NOMO-1 treated with DMSO at 0.1 percent for 48 hours (cell line): ENCODE measurements at regions not wholly inside any gene's neighbourhood (a gene's known extent, or its start where the extent isn't known, plus 50 kb on each side); places are given as distances from the start of the nearest gene placed in this dataset.

Experiments
- DNase-seq: peaks from one replicate; lab custom pipeline; 2025; ENCODE audit not compliant: unreplicated experiment; lab: John Stamatoyannopoulos, UW

GRCh38 chr1:228823200-228823599 lies 87.9 kb downstream of the RHOU start:
- no peak for DNase-seq

GRCh38 chr1:228824366-228824765 lies 89.1 kb downstream of the RHOU start:
- no peak for DNase-seq

DNA sequence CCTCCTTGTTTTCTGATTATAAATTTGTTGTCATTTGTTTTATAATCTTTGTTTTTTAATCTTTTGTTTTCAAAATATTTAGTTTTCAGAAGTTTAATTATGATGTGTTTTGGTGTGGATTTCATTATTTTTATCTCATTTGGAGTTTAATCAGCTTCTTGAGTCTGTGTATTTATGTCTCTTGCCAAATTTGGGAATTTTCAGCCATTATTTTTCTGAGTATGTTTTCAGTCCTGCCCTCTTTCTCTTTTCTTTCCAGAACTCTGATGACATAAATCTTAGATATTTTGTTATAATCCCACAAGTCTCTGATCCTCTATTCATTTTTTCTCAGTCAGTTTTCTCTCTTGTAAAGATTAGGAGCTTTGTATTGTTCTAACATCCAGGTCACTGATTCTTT lies 89.8 kb downstream of the RHOU start:
- DNase-seq: no peak

- DNase-seq: no peak
Measured at GRCh38 chr1:228825840-228826484, 90.7 kb downstream of the RHOU start.

DNA sequence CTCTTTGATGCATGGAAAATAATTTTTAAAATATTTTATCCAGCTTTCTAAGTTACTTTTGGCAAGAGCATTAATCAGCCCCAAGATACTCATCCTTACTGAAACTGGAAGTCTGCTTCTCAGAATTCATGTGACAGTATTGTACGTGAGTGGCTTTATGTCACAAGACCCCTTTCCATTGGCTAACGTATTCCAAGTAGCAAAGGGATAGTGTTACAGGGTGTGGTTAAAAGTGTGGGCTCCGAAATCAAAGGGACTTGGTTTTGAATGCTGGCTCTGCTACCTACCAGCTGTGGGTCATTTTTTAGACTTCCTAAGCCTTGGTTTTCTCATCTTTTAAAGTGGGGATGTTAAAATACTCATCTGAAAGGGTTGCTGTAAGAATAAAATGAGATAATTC lies 91.7 kb downstream of the RHOU start:
- DNase-seq: no peak

DNA sequence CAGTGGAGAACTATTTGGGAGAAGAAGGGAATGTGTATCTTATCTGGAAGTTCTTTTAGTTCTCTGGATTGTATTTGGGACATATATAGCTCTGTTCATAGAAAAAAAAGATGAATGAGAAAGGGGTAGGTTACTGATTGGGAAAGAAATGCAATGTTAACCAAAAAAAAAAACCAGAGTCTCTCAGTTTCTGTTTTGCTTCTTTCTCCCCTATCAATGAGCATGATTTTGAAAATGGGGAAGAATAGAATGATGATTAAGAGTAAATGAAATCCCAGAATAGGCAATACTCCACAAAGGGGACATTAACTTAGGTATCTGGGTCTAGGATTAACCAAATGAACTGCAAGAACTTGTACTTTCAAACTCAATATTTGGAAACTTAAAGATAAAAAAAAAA lies 92.9 kb downstream of the RHOU start:
- no peak for DNase-seq

GRCh38 chr1:228830185-228830953 lies 95.1 kb downstream of the RHOU start:
- DNase-seq: no peak

- DNase-seq: no peak
Measured at GRCh38 chr1:228830954-228831481, 95.7 kb downstream of the RHOU start.

- no peak for DNase-seq
Measured at GRCh38 chr1:228833911-228834688, 98.8 kb downstream of the RHOU start.

GRCh38 chr1:228835456-228835855 lies 100.2 kb downstream of the RHOU start:
- DNase-seq: no peak

- DNase-seq: no peak
Measured at GRCh38 chr1:228835911-228836310, 100.6 kb downstream of the RHOU start.

- no peak for DNase-seq
Measured at GRCh38 chr1:228836427-228836826, 101.1 kb downstream of the RHOU start.

GRCh38 chr1:228837032-228837431 lies 101.8 kb downstream of the RHOU start:
- no peak for DNase-seq

GRCh38 chr1:228837817-228838716 lies 102.8 kb downstream of the RHOU start:
- peak; percentile 83 for DNase-seq

DNA sequence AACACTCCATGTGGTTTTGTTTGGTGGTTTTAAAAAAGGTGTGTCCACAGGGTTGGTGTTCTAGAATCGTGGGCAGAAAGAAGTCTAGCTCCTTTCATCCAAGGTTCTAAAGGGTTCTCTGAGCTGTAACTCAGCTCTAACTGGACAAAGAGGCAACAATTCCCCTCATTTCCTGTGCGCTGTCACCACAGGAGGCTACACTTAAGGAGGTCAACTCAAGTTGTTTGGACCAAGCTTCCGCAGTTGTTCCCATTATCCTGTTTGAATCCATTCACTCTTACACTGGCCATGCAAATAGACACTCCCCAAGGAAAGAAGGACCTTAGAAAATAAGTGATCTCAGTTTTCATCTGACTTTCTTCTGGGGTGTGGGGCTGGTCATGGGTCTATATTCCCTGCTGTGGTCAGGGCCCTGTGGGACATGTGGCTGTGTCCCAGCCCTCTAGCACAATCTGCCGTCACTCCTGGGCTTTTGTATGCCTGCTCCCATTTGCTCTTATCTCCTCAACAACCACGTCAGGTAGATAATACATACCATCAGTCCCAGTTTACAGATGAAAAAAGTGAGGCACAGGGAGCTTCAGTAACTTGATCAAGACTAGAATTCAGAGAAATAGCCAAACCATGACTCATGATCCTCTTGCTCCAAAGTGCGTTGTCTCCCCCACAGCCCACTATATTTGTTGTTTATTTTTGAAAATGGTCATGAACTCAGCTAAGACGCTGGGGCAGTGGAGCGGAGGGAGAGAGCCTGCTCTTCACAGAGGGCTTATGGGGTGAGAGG lies 103.6 kb downstream of the RHOU start:
- DNase-seq: no peak

GRCh38 chr1:228839656-228840055 lies 104.4 kb downstream of the RHOU start:
- DNase-seq: no peak

DNA sequence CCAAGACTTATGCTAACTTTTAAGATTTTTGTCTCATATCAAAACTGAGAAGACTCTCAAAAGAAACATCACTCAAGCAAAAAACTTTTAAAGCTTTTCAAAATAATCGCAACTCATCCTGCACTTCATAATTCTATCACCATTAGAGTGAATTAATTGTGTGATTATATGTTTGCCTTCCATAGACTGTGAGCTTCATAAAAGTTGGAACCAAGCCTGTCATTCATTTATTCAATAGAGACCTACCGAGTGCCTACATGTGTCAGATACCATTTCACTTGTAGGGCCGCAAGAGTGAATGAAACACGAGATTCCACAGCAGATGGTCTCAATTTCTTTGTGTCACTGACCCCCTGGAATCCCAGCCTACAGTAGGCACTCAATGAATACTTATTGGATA lies 106.4 kb downstream of the RHOU start:
- DNase-seq: no peak

GRCh38 chr1:228842094-228842775 lies 107.0 kb downstream of the RHOU start:
- no peak for DNase-seq

DNA sequence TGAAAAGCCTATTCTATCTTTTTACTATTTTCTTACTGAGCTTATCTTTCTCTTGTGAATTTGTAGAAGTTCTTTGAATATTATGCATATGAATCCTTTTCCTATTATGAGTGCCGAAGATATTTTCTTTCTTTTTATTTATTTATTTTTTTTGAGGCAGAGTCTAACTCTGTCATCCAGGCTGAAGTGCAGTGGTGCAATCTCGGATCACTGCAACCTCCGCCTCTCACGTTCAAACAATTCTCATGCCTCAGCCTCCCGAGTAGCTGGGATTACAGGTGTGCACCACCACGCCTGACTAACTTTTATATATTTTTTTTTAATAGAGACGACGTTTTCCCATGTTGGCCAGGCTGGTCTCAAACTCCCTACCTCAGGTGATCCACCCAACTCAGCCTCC lies 109.8 kb downstream of the RHOU start:
- DNase-seq: no peak
